BJ (cell line): ENCODE measurements at regions not wholly inside any gene's neighbourhood (a gene's known extent, or its start where the extent isn't known, plus 50 kb on each side); places are given as distances from the start of the nearest gene placed in this dataset.

ENCODE experiments used
- CTCF ChIA-PET: fragments of 350-600 bp; formaldehyde crosslinking; extraction: SDS; loops from one replicate; lab custom pipeline; 2021; ENCODE audit warnings: antibody characterized with exemption, inconsistent platforms; lab: Yijun Ruan, JAX
- POLR2A ChIA-PET: fragments of 300-600 bp; sonication (Branson Sonifier 250); formaldehyde crosslinking; extraction: SDS; loops from one replicate; lab custom pipeline; 2021; ENCODE audit warnings: antibody characterized with exemption; lab: Charles Lee
- DNase-seq: peaks from one replicate; pipeline ENCODE4 v3.0.0-alpha.2; 2011; ENCODE audit warnings: low read depth
- H3K27me3 ChIP-seq: 2 replicates; pipeline ENCODE4 v1.6.0; 2011; ENCODE audit warnings: low read length; ENCODE audit not compliant: control insufficient read depth, insufficient read depth
- H3K36me3 ChIP-seq: 2 replicates; pipeline ENCODE4 v1.5.1; 2011; ENCODE audit warnings: low read length; ENCODE audit not compliant: control insufficient read depth, insufficient read depth
- H3K4me3 ChIP-seq: 2 replicates; pipeline ENCODE4 v1.5.1; 2011; ENCODE audit warnings: low read depth, mild to moderate bottlenecking, control low read depth, low read length
- CTCF ChIP-seq: IDR thresholded peaks from 2 replicates; pipeline ENCODE4 v1.5.1; 2011; ENCODE audit warnings: low read depth, mild to moderate bottlenecking, control low read depth, inconsistent platforms, low read length, moderate library complexity; ENCODE audit not compliant: insufficient read depth

- Histone ChIP-seq H3K4me3 (no peak overlapping the region), H3K36me3 (no peaks in the 10 kb centered on the region), H3K27me3 (no peaks in the 10 kb centered on the region)
- CTCF ChIA-PET, result no interaction called here
- TF ChIP-seq CTCF, result no peak
- POLR2A ChIA-PET, result no interaction called here
- DNase-seq, result no peak
Measured at GRCh38 chr10:109149666-109150350, 773.5 kb downstream of the XPNPEP1 start.

- ChIA-PET CTCF (no interaction called here), POLR2A (no interaction called here)
- Histone ChIP-seq H3K36me3 (no peaks in the 10 kb centered on the region), H3K27me3 (no peaks in the 10 kb centered on the region), H3K4me3 (no peak overlapping the region)
- TF ChIP-seq CTCF, result no peak
- DNase-seq, result no peak
Measured at GRCh38 chr10:109127363-109127762, 795.9 kb downstream of the XPNPEP1 start.

GRCh38 chr10:109126541-109126940 is 796.8 kb downstream of the XPNPEP1 start:
- ChIA-PET POLR2A (interaction anchor here (0.6 kb wide), 1 partner anchor 201 kb away, joined by 3 read pairs; no protein-coding TSS in a partner anchor), CTCF (no interaction called here)
- H3K36me3 ChIP-seq, result no peaks in the 10 kb centered on the region
- TF ChIP-seq CTCF, result no peak
- H3K4me3 ChIP-seq, result no peak overlapping the region
- no peak for DNase-seq
- no peaks in the 10 kb centered on the region for H3K27me3 ChIP-seq

- H3K27me3 ChIP-seq, result no peaks in the 10 kb centered on the region
- TF ChIP-seq CTCF, result no peak
- H3K4me3 ChIP-seq, result no peak overlapping the region
- ChIA-PET CTCF (no interaction called here), POLR2A (no interaction called here)
- H3K36me3 ChIP-seq, result no peaks in the 10 kb centered on the region
- DNase-seq, result no peak
Measured at GRCh38 chr10:109126016-109126415, 797.3 kb downstream of the XPNPEP1 start.

GRCh38 chr10:109115179-109115578 is 808.1 kb downstream of the XPNPEP1 start:
- Histone ChIP-seq H3K36me3 (no peaks in the 10 kb centered on the region), H3K4me3 (no peak overlapping the region), H3K27me3 (no peaks in the 10 kb centered on the region)
- POLR2A ChIA-PET, result no interaction called here
- TF ChIP-seq CTCF, result no peak
- no peak for DNase-seq
- CTCF ChIA-PET, result no interaction called here
